ENCODE measurements at regions not wholly inside any gene's neighbourhood (a gene's known extent, or its start where the extent isn't known, plus 50 kb on each side); places are given as distances from the start of the nearest gene placed in this dataset.

DNA sequence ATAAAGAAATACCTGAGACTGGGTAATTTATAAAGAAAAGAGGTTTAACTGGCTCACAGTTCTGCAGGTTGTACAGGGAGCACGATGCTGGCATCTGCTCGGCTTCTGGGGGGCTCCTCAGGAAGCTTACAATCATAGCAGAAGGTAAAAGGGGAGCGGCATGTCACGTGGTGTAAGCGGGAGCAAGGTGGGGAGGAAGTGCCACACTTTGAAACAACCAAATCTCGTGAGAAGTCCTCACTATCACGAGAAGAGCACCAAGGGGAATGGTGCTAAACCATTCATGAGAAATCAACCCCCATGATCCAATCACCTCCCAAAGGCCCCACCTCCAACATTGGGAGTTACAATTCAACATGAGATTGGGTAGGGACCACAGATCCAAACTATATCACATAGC is 67.7 kb downstream of the AKR1B1 start:
- no peaks in the 10 kb centered on the region for H3K4me1 ChIP-seq (ENCODE audit: insufficient read depth, low read length, poor library complexity, severe bottlenecking)
- no peaks in the 10 kb centered on the region for H3K9me3 ChIP-seq (ENCODE audit: low read depth, low read length, poor library complexity, severe bottlenecking)
- no peak for DNase-seq (ENCODE audit: low spot score)
- H3K4me3 ChIP-seq (ENCODE audit: low read depth, low read length, poor library complexity, severe bottlenecking): no peak overlapping the region
- ChIA-PET CTCF (no interaction called here), POLR2A (ENCODE audit: low non-redundant PET) (no interaction called here)
- H3K36me3 ChIP-seq (ENCODE audit: insufficient read depth, low read length, poor library complexity, severe bottlenecking): no peaks in the 10 kb centered on the region
- TF ChIP-seq, protein P1, sequence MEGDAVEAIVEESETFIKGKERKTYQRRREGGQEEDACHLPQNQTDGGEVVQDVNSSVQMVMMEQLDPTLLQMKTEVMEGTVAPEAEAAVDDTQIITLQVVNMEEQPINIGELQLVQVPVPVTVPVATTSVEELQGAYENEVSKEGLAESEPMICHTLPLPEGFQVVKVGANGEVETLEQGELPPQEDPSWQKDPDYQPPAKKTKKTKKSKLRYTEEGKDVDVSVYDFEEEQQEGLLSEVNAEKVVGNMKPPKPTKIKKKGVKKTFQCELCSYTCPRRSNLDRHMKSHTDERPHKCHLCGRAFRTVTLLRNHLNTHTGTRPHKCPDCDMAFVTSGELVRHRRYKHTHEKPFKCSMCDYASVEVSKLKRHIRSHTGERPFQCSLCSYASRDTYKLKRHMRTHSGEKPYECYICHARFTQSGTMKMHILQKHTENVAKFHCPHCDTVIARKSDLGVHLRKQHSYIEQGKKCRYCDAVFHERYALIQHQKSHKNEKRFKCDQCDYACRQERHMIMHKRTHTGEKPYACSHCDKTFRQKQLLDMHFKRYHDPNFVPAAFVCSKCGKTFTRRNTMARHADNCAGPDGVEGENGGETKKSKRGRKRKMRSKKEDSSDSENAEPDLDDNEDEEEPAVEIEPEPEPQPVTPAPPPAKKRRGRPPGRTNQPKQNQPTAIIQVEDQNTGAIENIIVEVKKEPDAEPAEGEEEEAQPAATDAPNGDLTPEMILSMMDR (conservative IDR thresholded peaks at IDR 0.05; ENCODE audit: low read depth, low read length): no peak
- TF ChIP-seq EZH2 (IDR thresholded peaks at IDR 0.05; ENCODE audit: borderline replicate concordance, low read depth, low read length, poor library complexity, severe bottlenecking): no peak
- BruUV-seq (replicated peaks): no TSS peak
- intact Hi-C loops (cut with micrococcal nuclease; ENCODE audit: unreplicated experiment): no loop called here
- no peaks in the 10 kb centered on the region for H3K27me3 ChIP-seq (replicated peaks; ENCODE audit: insufficient read depth, low read depth, low read length, poor library complexity)
- H3K27ac ChIP-seq (ENCODE audit: low read depth, low read length, poor library complexity, severe bottlenecking): no peak overlapping the region

DNA sequence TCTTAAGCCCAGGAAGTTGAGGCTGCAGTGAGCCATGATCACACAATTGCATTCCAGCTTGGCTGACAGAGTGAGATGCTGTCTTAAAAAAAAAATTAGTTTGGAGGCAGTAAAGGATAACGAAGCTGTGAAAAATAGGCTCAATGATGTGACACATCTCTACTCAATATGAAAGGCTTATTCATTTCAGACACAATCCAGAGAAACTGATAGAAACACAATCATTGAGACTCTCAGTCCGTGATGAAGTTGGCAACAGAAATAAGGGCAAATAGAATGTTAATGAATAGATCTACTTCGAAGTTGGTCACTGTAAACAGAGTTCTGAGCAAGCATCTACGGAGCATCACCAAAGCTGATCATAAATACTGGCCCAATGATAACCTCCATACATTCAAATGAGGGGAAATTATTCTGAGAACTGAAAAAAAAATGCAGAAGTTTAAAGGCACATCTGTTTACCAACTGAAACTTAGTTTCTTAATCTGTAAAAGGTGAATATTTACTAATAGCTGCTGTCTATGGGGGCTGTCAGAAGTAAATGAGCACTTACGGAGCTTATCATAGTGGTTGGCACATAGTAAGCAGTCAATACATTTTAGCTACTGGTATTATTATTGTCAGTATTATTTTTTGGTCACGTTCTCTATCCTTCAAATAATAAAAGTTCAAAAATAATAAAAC is 70.4 kb downstream of the AKR1B1 start:
- no peak for DNase-seq (ENCODE audit: low spot score)
- no peaks in the 10 kb centered on the region for H3K36me3 ChIP-seq (ENCODE audit: insufficient read depth, low read length, poor library complexity, severe bottlenecking)
- POLR2A ChIA-PET (ENCODE audit: low non-redundant PET): no interaction called here
- H3K27me3 ChIP-seq (replicated peaks; ENCODE audit: insufficient read depth, low read depth, low read length, poor library complexity): peaks cover 6% of the 10 kb centered on the region
- TF ChIP-seq EZH2 (IDR thresholded peaks at IDR 0.05; ENCODE audit: borderline replicate concordance, low read depth, low read length, poor library complexity, severe bottlenecking): no peak
- TF ChIP-seq, protein P1 (conservative IDR thresholded peaks at IDR 0.05; ENCODE audit: low read depth, low read length): no peak
- H3K4me3 ChIP-seq (ENCODE audit: low read depth, low read length, poor library complexity, severe bottlenecking): no peak overlapping the region
- H3K4me1 ChIP-seq (ENCODE audit: insufficient read depth, low read length, poor library complexity, severe bottlenecking): no peaks in the 10 kb centered on the region
- BruUV-seq (replicated peaks): no TSS peak
- intact Hi-C loops (cut with micrococcal nuclease; ENCODE audit: unreplicated experiment): no loop called here
- H3K27ac ChIP-seq (ENCODE audit: low read depth, low read length, poor library complexity, severe bottlenecking): no peak overlapping the region
- CTCF ChIA-PET: no interaction called here
- no peaks in the 10 kb centered on the region for H3K9me3 ChIP-seq (ENCODE audit: low read depth, low read length, poor library complexity, severe bottlenecking)

DNA sequence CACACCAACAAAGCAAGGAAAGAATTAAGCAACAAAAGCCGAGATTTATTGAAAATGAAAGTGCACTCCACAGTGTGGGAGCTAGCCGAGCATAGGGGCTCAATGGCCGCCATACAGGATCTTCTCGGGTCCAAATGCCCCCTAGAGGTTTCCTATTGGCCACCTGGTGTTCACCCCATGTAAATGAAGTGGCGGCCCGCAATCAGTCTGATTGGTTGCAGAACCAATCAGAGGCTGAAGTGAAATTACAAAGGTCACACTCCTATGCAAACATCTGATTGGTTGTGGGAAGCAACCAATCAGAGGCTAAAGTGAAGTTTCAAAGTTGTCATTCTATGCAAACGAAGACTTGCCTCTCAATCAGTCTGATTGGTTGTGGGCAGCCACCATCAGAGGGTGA is 61.8 kb upstream of the SLC35B4 start:
- Histone ChIP-seq H3K4me3 (ENCODE audit: low read depth, low read length, poor library complexity, severe bottlenecking) (no peak overlapping the region), H3K4me1 (ENCODE audit: insufficient read depth, low read length, poor library complexity, severe bottlenecking) (no peaks in the 10 kb centered on the region), H3K27me3 (replicated peaks; ENCODE audit: insufficient read depth, low read depth, low read length, poor library complexity) (peaks cover 13% of the 10 kb centered on the region), H3K27ac (ENCODE audit: low read depth, low read length, poor library complexity, severe bottlenecking) (no peak overlapping the region), H3K9me3 (ENCODE audit: low read depth, low read length, poor library complexity, severe bottlenecking) (no peaks in the 10 kb centered on the region), H3K36me3 (ENCODE audit: insufficient read depth, low read length, poor library complexity, severe bottlenecking) (no peaks in the 10 kb centered on the region)
- no peak for DNase-seq (ENCODE audit: low spot score)
- intact Hi-C loops (cut with micrococcal nuclease; ENCODE audit: unreplicated experiment): no loop called here
- BruUV-seq (replicated peaks): no TSS peak
- no peak for TF ChIP-seq EZH2 (IDR thresholded peaks at IDR 0.05; ENCODE audit: borderline replicate concordance, low read depth, low read length, poor library complexity, severe bottlenecking)
- TF ChIP-seq, protein P1 (conservative IDR thresholded peaks at IDR 0.05; ENCODE audit: low read depth, low read length): no peak
- POLR2A ChIA-PET (ENCODE audit: low non-redundant PET): no interaction called here
- CTCF ChIA-PET: no interaction called here

Measured in A673 (cell line).